Lung (tissue), 11 donors: ENCODE measurements at regions not wholly inside any gene's neighbourhood (a gene's known extent, or its start where the extent isn't known, plus 50 kb on each side); places are given as distances from the start of the nearest gene placed in this dataset.

Experiments
- ATAC-seq: fragments of 200-7000 bp; cut with Tn5 transposase; one replicate; pipeline ENCODE4 v1.9.1; 2020; ENCODE audit warnings: moderate number of reproducible peaks; ENCODE audit not compliant: insufficient read depth, low FRiP score
- DNase-seq, 3 donors: peaks; one replicate each; pipeline ENCODE4 v3.0.0-alpha.2; 2013 to 2017
- H3K27ac ChIP-seq, 2 donors: one replicate each; pipeline ENCODE4 v1.5.1; 2013; ENCODE audit warnings: mild to moderate bottlenecking in 2 of 2, moderate library complexity in 2 of 2, control low read depth in 1 of 2, inconsistent platforms in 1 of 2, low read depth in 1 of 2, low read length in 1 of 2
- H3K27me3 ChIP-seq, 3 donors: one replicate each; pipeline ENCODE4 v1.5.1; 2013; ENCODE audit warnings: low read length in 2 of 3; ENCODE audit not compliant: control insufficient read depth in 3 of 3, insufficient read depth in 3 of 3
- H3K36me3 ChIP-seq, 4 donors: one replicate each; pipeline ENCODE4 v1.5.1; 2013; ENCODE audit warnings: low read length in 4 of 4, mild to moderate bottlenecking in 1 of 4, moderate library complexity in 1 of 4; ENCODE audit not compliant: control insufficient read depth in 4 of 4, insufficient read depth in 4 of 4
- H3K4me1 ChIP-seq, 5 donors: one replicate each; pipeline ENCODE4 v1.5.1; 2013; ENCODE audit warnings: low read length in 5 of 5, mild to moderate bottlenecking in 2 of 5, moderate library complexity in 1 of 5; ENCODE audit not compliant: control insufficient read depth in 5 of 5, insufficient read depth in 5 of 5
- H3K4me3 ChIP-seq: one replicate; pipeline ENCODE4 v1.5.1; 2013; ENCODE audit warnings: mild to moderate bottlenecking, control low read depth, moderate library complexity
- H3K9ac ChIP-seq, 2 donors: one replicate each; pipeline ENCODE4 v1.5.1; 2013; ENCODE audit warnings: low read length in 2 of 2, control low read depth in 1 of 2; ENCODE audit not compliant: insufficient read depth in 1 of 2
- H3K9me3 ChIP-seq, 4 donors: one replicate each; pipeline ENCODE4 v1.5.1; 2013; ENCODE audit warnings: low read length in 3 of 4, mild to moderate bottlenecking in 1 of 4, moderate library complexity in 1 of 4; ENCODE audit not compliant: control insufficient read depth in 4 of 4, insufficient read depth in 3 of 4
- CTCF ChIP-seq: IDR thresholded peaks from 2 replicates; pipeline ENCODE4 v1.5.1; 2012; ENCODE audit warnings: mild to moderate bottlenecking; ENCODE audit errors: control extremely low read depth, extremely low read depth
- WGBS, 2 donors: extraction: QIAGEN DNeasy Blood & Tissue Kit; methylation state at CpG; one replicate each; pipeline ENCODE4 v1.1.7; 2013; 5-methylcytosine and 5-hydroxymethylcytosine counted together
- donor health status: control.
- donor health status: control.
- donor health status: Bipolar disorder and iron deficiency.
- donor health status: healthy.
- donor health status: DM: yes; HTN: yes; CAD: no.

GRCh38 chr9:115192280-115192679, 74.3 kb upstream of the TNC start:
- Histone ChIP-seq H3K9me3 (peaks cover 0 to 15% (median 5%) of the 10 kb centered on the region in 4 donors), H3K4me3 (no peak overlapping the region), H3K27me3 (no peaks in the 10 kb centered on the region), H3K4me1 (peaks cover 0 to 20% (median 3%) of the 10 kb centered on the region in 5 donors), H3K27ac (no peak overlapping the region), H3K36me3 (no peaks in the 10 kb centered on the region), H3K9ac (no peak overlapping the region)
- ATAC-seq (no peak), DNase-seq (no peak)
- WGBS, 2 donors, result 29 to 46% methylated on average over 3 of the region's 3 CpGs
- no peak for TF ChIP-seq CTCF

- Histone ChIP-seq H3K4me1 (peaks cover 0 to 26% (median 4%) of the 10 kb centered on the region in 5 donors), H3K27me3 (no peaks in the 10 kb centered on the region), H3K27ac (no peak overlapping the region), H3K4me3 (no peak overlapping the region), H3K9me3 (peaks cover 0 to 15% (median 5%) of the 10 kb centered on the region in 4 donors), H3K36me3 (no peaks in the 10 kb centered on the region), H3K9ac (no peak overlapping the region)
- WGBS, 2 donors, result 68 to 80% methylated on average over 2 of the region's 2 CpGs
- TF ChIP-seq CTCF, result no peak
- peak; percentile 21 to 73 (median 60) for DNase-seq
- ATAC-seq, result no peak
Observed at GRCh38 chr9:115192835-115193525, 75.0 kb upstream of the TNC start.

GRCh38 chr9:115193777-115194176, 75.8 kb upstream of the TNC start:
- Histone ChIP-seq H3K9me3 (peaks cover 0 to 15% (median 5%) of the 10 kb centered on the region in 4 donors), H3K4me1 (peaks cover 0 to 31% (median 5%) of the 10 kb centered on the region in 5 donors), H3K36me3 (no peaks in the 10 kb centered on the region), H3K9ac (no peak overlapping the region), H3K27ac (no peak overlapping the region), H3K4me3 (no peak overlapping the region), H3K27me3 (no peaks in the 10 kb centered on the region)
- WGBS, 2 donors, result 83 to 86% methylated on average over 4 of the region's 4 CpGs
- ATAC-seq, result no peak
- no peak for DNase-seq
- TF ChIP-seq CTCF, result no peak

GRCh38 chr9:115194216-115194615, 76.3 kb upstream of the TNC start:
- H3K9ac ChIP-seq, result no peak overlapping the region
- H3K9me3 ChIP-seq, result peaks cover 0 to 15% (median 5%) of the 10 kb centered on the region in 4 donors
- no peak overlapping the region for H3K4me3 ChIP-seq
- no peaks in the 10 kb centered on the region for H3K27me3 ChIP-seq
- peaks cover 0 to 31% (median 5%) of the 10 kb centered on the region in 5 donors for H3K4me1 ChIP-seq
- no peaks in the 10 kb centered on the region for H3K36me3 ChIP-seq
- no peak for TF ChIP-seq CTCF
- no peak overlapping the region for H3K27ac ChIP-seq
- no peak for ATAC-seq
- DNase-seq, result no peak
